Activated naive CD8-positive, alpha-beta T cell treated with anti-CD3 and anti-CD28 coated beads, Interleukin-2, amount 50 U/mL, for 24 hours (primary cell): ENCODE measurements at regions not wholly inside any gene's neighbourhood (a gene's known extent, or its start where the extent isn't known, plus 50 kb on each side); places are given as distances from the start of the nearest gene placed in this dataset.
A peak's percentile ranks its signal among the peaks of the same experiment; 100 is the strongest.
"Not testable (repeated sequence)": the region's sequence is repeated elsewhere in the genome, so short reads cannot be mapped to it uniquely, and the experiment has no call there.

ENCODE experiments used
- ATAC-seq: fragments of 150-1000 bp; cut with Tn5 transposase; one replicate; pipeline ENCODE4 v1.10.0; 2021
- DNase-seq: peaks from one replicate; pipeline ENCODE4 v3.0.0; 2021
- H3K27ac Mint-ChIP-seq: one replicate; pipeline ENCODE4 v1.8.0; 2021; ENCODE audit warnings: mild to moderate bottlenecking, mixed read lengths
- H3K27me3 Mint-ChIP-seq: one replicate; pipeline ENCODE4 v1.8.0; 2021; ENCODE audit warnings: mixed read lengths
- H3K36me3 Mint-ChIP-seq: one replicate; pipeline ENCODE4 v1.8.0; 2021; ENCODE audit warnings: low read depth, mixed read lengths
- H3K4me1 Mint-ChIP-seq: one replicate; pipeline ENCODE4 v1.8.0; 2021; ENCODE audit warnings: mixed read lengths
- H3K4me3 Mint-ChIP-seq: one replicate; pipeline ENCODE4 v1.8.0; 2021; ENCODE audit warnings: mild to moderate bottlenecking, moderate library complexity, mixed read lengths
- H3K9me3 Mint-ChIP-seq: one replicate; pipeline ENCODE4 v1.8.0; 2021; ENCODE audit warnings: mixed read lengths

DNA sequence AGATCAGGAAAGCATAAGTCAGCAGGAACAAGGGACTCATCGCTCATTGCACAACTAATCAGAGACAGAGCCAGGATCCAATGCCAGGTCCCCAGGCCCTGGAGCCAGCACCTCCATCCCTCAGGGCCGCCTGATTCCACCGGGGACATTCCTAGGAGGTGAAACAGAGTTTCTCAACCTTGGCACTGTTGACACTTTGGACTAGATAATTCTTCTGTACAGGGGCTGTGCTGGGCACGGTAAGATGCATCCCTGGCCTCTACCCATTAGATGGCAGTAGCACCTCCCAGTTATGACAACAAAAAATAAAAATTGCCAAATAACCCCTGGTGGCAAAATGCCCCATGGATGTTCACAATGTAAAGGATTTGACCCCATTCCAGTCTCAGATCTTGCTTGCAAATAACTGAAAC, 127.7 kb downstream of the MTHFS start:
- Mint-ChIP-seq H3K27me3 (peaks cover 2% of the 10 kb centered on the region), H3K36me3 (no peaks in the 10 kb centered on the region), H3K27ac (no peak overlapping the region), H3K4me3 (no peak overlapping the region), H3K9me3 (no peaks in the 10 kb centered on the region), H3K4me1 (no peaks in the 10 kb centered on the region)
- DNase-seq (no peak), ATAC-seq (peak; percentile 40)

DNA sequence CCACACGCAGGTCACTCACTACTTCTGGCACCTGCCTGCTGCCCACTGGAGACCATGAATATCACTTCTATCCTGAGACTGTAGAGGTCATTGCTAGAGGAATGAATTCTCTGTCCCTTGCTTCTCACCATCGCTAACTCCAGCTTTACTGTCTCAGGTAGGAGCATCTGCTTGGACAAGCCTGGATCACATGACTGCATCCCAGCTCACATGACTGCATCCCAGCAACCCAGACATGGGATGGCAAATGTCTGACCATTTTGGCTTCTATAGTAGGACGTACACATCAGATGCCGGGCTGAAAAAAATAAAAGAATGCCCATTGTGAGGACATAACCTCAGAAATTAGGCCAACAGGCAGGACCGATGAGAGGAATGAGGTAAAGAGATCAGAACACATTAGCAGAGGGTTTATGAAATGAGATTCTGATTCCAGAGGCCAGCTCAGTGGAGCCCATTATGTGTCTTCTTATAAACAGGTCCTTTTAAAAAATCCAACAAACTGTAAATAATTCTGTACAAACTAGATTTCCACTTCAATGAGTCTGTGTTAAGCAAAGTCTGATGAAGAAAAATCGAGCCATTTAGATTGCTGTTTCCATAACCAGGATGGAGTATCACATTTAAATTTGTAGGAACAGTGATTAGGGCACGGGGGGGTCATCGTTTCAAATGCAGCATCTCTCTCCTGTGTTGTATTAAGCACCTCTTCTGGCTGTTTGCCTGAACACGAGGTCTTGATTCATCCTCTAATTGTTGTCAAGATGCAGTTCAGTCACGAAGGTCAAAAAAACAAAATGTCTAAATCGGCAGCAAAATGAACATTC, 126.7 kb downstream of the MTHFS start:
- H3K4me3 Mint-ChIP-seq = no peak overlapping the region
- H3K27ac Mint-ChIP-seq = no peak overlapping the region

DNA sequence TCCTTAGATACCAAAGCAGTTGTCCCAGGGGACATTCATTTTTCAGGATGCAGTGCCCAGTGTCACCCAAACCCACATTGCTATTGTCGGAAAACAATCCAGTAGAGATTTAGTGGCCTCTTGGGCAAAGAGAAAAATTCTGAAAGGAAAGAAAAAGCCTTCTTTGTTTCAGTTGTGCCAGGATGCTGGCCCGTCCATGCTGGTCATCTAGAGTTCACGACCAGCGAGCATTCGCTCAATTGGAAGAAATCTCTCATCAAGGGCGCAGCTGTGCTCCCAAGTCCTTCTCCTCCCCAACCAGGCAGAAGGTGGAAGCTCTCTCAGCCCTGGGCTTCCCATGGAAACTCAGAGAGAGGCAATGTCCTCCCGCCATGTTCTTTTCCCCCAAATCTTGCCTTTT, 123.7 kb downstream of the MTHFS start:
- no peak for DNase-seq
- Mint-ChIP-seq H3K27me3 (no peaks in the 10 kb centered on the region), H3K27ac (no peak overlapping the region), H3K36me3 (no peaks in the 10 kb centered on the region), H3K4me1 (no peaks in the 10 kb centered on the region), H3K4me3 (no peak overlapping the region), H3K9me3 (no peaks in the 10 kb centered on the region)
- no peak for ATAC-seq

More for the DNA sequence above, 126.7 kb downstream of the MTHFS start:
- Mint-ChIP-seq H3K27me3 (peaks cover 2% of the 10 kb centered on the region), H3K9me3 (no peaks in the 10 kb centered on the region), H3K4me1 (no peaks in the 10 kb centered on the region), H3K36me3 (no peaks in the 10 kb centered on the region)
- no peak for ATAC-seq
- no peak for DNase-seq

DNA sequence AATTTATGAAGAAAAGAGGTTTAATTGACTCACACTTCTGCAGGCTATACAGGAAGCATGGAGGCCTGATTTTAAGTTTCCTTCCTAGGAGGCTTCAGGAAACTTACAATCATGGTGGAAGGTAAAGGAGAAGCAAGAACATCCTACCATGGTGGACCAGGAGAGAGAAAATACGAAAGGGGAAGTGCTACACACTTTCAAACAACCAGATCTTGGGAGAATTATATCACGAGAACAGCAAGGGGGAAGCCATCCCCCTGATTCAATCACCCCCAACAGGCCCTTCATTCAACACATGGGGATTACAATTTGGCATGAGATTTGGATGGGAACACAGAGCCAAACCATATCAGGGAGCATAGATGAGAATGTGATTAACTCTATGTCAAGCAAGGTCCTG, 121.0 kb downstream of the MTHFS start:
- Mint-ChIP-seq H3K27me3 (no peaks in the 10 kb centered on the region), H3K4me1 (no peaks in the 10 kb centered on the region), H3K9me3 (no peaks in the 10 kb centered on the region), H3K36me3 (no peaks in the 10 kb centered on the region), H3K27ac (no peak overlapping the region), H3K4me3 (no peak overlapping the region)
- no peak for DNase-seq
- no peak for ATAC-seq

DNA sequence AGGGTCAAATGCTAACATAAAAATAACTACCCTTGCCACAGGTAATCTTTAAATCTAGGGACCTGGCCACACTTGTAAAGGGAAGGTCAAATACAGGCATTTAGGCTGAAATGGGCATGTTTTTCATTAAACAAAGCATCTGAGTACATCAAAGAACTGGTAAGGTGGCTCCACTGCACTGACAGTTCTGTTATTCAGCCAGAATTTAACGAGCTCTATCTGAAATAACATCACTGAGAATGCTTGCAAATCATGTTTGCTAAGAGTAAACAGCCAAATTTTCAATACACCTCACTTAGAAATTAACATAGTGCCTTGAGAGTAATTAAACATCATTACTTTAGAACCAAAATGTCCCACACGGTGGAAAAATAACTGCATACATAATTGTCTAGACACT, 118.9 kb downstream of the MTHFS start:
- ATAC-seq (no peak), DNase-seq (no peak)
- Mint-ChIP-seq H3K4me3 (no peak overlapping the region), H3K9me3 (peaks cover 21% of the 10 kb centered on the region), H3K27ac (no peak overlapping the region), H3K36me3 (peaks cover 1% of the 10 kb centered on the region), H3K27me3 (peaks cover 7% of the 10 kb centered on the region), H3K4me1 (no peaks in the 10 kb centered on the region)

DNA sequence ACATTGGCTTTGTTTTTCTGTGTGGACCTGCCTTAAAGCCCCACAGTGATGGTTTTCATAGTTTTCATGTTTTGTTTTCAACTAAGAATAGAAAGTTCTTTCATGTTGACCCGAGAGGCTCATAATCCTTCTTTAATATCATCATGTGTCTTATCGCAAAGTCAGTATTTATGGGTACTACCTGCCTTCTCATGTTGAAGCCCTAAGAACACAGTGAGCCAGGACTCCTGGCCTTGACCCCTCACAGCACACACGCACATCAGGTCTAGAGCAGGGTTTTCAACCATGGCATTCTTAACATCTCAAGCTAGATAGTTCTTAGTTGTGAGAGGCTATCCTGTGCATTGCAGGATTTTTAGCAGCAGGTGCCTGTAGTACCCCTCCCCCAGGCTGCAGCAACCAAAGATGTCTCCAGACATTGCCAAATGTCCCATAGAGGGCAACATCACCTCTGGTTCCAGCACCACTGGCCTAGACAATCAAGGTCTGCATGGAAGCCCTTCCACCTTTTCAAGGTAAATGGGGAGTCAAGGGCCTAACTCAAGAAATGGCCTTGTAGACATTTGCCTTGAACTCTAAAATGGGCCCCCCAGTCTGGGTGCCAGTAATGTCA, 118.3 kb downstream of the MTHFS start:
- DNase-seq = no peak
- H3K4me1 Mint-ChIP-seq = no peaks in the 10 kb centered on the region
- no peak overlapping the region for H3K4me3 Mint-ChIP-seq

DNA sequence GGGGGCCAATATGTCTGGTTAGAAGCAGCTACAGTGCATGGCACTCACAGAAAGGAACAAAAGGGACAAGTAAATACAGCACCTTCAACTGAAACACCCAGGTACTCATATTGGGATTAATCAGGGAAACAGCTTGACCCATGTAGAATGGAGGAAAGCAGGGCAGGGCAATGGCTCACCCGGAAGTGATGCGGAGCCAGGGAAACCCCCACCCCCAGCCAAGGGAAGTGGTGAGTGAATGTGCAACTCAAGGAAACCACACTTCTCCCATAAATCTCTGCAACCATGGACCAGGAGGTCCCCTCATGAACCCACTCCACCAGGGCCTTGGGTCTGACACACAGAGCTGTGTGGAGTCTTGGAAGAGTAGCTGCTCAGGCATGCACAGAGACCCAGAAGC, 117.1 kb downstream of the MTHFS start:
- Mint-ChIP-seq H3K27ac (no peak overlapping the region), H3K9me3 (peaks cover 24% of the 10 kb centered on the region), H3K36me3 (peaks cover 4% of the 10 kb centered on the region), H3K4me3 (no peak overlapping the region), H3K27me3 (peaks cover 10% of the 10 kb centered on the region), H3K4me1 (no peaks in the 10 kb centered on the region)
- DNase-seq (peak; percentile 25), ATAC-seq (peak; percentile 59)

More for the DNA sequence above, 118.3 kb downstream of the MTHFS start:
- peaks cover 4% of the 10 kb centered on the region for H3K36me3 Mint-ChIP-seq
- H3K9me3 Mint-ChIP-seq = peaks cover 24% of the 10 kb centered on the region
- no peak for ATAC-seq
- H3K27ac Mint-ChIP-seq = no peak overlapping the region
- peaks cover 10% of the 10 kb centered on the region for H3K27me3 Mint-ChIP-seq

DNA sequence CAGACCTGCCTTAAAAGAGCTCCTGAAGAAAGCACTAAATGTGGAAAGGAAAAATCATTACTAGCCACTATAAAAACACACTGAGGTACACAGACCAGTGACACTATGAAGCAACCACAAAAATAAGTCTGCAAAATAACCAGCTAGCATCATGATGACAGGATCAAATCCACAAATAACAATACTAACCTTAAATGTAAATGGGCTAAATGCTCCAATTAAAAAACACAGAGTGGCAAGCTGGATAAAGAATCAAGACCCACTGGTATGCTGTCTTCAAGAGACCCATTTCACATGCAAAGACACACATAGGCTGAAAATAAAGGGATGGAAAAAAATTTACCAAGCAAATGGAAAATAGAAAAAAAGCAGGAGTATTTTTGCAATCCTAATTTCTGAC, 114.5 kb downstream of the MTHFS start:
- H3K4me3 Mint-ChIP-seq, ATAC-seq: not testable (repeated sequence)
- H3K27me3 Mint-ChIP-seq = peaks cover 18% of the 10 kb centered on the region

More for the DNA sequence above, 114.5 kb downstream of the MTHFS start:
- not testable (repeated sequence) for H3K4me1 Mint-ChIP-seq, DNase-seq, H3K27ac Mint-ChIP-seq, H3K36me3 Mint-ChIP-seq
- H3K9me3 Mint-ChIP-seq = peaks cover 24% of the 10 kb centered on the region
